Adipose tissue (tissue), 3 donors: ENCODE measurements at regions not wholly inside any gene's neighbourhood (a gene's known extent, or its start where the extent isn't known, plus 50 kb on each side); places are given as distances from the start of the nearest gene placed in this dataset.

Source experiments
- H3K27ac ChIP-seq: one replicate; pipeline ENCODE4 v1.5.1; 2013; ENCODE audit warnings: low read depth, low read length
- WGBS, 3 donors: extraction: QIAGEN DNeasy Blood & Tissue Kit; methylation state at CpG; one replicate each; pipeline ENCODE4 v1.1.7; 2013; 5-methylcytosine and 5-hydroxymethylcytosine counted together
- donor health status: healthy with polysubstance abuse.
- donor health status: Bipolar disorder and iron deficiency.
- donor health status: healthy.

DNA sequence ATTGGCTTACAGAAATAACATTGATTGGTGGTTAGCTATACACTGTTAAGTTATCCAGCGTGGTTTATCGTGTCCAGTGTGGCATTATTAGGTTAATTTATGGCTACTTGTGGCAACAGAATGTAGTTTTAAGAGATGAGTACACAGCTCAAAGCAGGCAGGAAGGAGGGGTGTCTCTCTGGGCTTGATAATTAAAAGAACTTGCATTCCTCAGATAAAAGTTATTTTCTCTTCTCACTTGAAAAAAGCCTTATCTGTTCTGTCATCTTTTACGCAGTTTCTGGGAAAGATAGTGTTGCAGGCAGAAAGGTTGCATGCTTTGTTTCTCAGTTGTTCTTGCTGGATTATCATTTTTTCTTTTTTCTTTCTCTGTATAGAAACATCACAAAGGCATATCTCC lies 154.4 kb upstream of the COL3A1 start:
- WGBS, 3 donors, result 16 to 60% (median 44%) methylated on average over 3 of the region's 3 CpGs
- no peak overlapping the region for H3K27ac ChIP-seq

DNA sequence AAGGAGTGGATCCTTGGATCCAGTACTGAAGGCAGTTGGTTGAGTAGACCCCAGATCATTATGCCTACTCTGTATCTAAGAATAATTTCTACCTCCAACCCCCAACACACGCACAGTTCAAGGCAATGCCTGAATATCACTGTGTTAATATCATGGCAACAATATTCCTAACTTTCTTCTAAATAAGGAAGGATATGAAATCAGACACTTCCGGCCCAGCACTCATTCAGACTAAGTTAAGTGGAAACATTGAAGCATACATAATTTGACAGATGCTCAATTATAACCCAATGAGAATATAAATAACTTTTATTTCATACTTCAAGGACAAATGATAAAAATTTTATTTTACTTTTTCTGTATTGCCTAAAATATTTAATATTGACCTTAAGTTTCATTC lies 153.6 kb upstream of the COL3A1 start:
- WGBS, 3 donors, result 80 to 83% (median 82%) methylated on average over 2 of the region's 2 CpGs
- H3K27ac ChIP-seq, result no peak overlapping the region

DNA sequence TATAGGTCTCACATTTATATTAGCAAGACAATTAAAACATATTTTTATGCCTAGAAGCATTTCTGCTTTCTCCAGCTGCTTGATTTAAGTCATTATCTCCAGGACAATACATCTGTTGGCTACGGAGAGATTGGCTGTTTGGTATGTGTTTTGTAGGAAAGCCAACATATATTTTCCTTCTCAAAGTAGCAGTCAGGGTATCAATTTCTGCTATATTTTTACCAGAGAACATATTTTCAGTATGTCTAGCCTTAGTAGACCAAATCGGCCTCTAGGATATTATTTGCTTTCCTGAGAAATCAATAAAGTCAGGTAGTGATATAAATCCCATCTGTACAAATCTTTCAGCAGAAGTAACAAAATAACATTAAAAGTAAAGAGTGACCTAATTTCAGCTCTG lies 150.0 kb upstream of the COL3A1 start:
- no peak overlapping the region for H3K27ac ChIP-seq
- 13 to 59% (median 45%) methylated on average over 2 of the region's 2 CpGs for WGBS, 3 donors

DNA sequence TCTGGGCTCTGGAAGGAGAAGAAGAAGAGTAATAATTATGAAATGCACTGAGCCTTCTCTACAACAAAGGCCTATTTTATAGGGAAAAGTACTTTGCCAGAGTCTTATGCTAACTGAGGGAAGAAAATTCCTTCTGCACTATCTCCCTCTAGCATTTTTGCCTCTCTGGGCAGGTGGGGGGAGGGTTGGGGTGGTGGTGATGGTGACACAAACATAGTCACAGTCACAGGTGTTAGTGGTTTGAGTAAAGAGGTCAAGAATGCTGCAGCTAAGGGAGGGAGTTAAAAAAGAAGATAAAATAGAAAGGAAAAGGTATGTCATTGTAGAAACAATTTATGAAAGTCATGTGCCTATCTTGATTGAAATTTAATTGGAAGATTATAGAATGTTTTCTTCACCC lies 140.8 kb upstream of the COL3A1 start:
- H3K27ac ChIP-seq, result no peak overlapping the region

DNA sequence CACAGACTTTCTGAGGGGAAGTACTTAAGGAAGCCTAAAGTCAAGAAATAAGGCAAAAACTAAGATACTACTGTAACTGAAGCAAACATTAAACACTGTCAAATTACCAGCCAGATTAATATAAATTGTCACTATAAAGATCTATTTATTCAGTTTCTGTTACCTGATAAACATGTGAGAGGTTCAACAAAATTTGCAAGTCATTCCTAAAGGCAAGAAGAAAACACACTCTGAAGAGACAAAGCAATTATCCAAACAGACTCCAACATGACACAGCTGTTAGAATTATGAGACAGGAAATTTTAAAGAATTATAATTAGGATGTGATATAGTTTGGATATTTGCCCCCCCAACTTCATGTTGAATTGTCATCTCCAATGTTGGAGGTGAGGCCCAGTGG lies 140.4 kb upstream of the COL3A1 start:
- H3K27ac ChIP-seq, result no peak overlapping the region

DNA sequence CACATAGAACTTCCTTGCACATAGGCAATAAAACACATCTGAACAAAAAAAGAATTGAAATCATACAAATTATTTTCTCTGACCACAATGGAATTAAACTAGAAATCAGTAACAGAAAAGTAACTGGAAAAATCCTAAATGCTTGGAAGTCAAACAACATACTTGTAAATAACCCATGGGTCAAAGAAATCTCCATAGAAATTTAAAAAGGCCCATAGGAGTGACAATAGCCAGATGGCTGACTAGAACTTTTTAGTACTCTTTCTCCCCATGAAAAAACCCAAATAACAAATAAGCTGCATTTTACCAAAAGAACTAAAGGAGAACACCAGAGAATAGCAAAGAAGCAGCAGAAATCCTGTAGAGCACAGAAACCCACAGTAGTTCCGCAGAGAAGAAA lies 139.2 kb upstream of the COL3A1 start:
- WGBS, 3 donors, result 0 to 54% (median 2%) methylated on average over 1 of the region's 1 CpG
- no peak overlapping the region for H3K27ac ChIP-seq

DNA sequence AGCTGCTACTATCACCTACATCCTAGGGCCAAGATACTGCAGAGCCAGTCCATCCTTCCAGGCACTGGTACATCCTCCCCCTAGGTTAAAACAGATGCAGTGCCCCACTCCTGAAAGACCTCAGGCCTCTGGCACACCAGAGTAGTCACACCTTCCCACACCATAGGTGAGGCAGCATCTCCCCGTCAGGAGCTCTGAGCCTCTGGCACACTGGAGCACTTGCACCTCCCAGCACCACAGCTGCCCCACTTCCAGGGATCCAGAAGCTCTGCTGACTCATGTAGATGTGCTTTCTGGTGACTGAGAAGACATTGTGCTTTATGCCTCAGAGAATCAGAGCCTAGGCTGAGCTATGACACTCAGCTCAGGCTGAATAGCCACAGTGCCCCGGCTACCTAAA lies 138.4 kb upstream of the COL3A1 start:
- WGBS, 3 donors, result 94 to 97% (median 94%) methylated on average over 2 of the region's 2 CpGs
- H3K27ac ChIP-seq, result no peak overlapping the region

DNA sequence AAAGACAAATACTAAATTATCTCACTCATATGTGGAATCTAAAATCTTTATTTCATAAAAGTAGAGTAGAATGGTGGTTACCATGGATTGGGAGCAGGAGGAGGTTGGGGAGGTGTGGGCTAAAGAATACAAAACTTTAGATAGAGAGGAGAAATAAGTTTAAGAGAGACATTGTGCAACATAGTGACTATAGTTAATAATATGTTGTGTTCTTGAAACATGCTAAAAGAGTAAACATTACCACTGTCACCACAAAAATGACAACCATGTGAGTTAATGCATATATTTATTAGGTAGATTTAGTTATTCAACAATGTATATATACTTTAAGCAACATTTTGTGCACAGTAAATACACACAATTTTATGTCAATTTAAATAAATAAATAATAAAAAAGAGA lies 128.5 kb upstream of the COL3A1 start:
- no peak overlapping the region for H3K27ac ChIP-seq

DNA sequence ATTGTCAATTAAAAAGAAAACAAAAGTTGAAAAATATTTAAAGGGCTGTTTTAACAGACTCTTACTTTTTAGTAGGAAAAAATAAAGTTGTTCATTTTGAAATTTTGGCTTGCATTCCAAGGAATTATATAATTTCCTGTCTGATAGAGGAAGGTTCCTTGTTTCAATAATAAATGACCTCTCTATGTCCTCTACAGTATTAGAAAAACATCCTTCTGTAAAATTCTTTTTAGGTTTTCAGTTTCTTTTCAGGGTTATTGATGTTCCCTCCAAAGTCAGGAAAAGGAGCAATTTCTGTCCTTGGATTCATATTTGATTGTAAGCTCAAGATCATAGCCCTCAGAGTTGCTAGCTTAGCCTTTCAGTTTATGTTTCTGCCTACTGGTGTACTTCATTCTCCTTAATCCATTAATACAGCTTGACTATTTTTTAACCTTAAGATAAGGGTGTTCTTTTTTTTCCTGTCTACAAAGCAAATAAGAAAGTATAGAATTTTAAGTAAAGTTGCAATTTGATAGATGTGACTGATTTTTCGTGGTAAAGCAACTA lies 125.2 kb upstream of the COL3A1 start:
- WGBS, 3 donors, result 0 to 28% (median 0%) methylated on average over 1 of the region's 1 CpG

DNA sequence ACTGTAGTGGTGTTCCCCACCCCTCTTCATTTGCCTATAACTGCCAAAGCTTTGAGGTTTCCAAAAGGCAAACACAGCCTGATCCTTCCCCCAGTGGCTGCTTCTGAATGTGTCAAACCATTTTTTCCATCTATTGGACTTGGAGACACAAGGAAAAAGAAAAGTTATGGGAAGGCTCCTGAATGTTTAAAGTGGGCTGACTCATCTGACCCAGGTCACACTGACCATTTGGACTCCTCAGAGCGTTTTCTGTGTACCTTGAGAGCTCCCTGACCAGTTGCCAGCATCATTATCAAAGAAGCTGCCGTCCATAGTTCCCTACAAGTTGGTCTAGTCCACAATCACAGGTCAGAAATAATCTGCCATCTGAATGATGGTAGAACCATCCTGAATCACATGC lies 123.4 kb upstream of the COL3A1 start:
- H3K27ac ChIP-seq, result no peak overlapping the region
- WGBS, 3 donors, result 50 to 79% (median 65%) methylated on average over 2 of the region's 2 CpGs

More for the DNA sequence above, 125.2 kb upstream of the COL3A1 start:
- H3K27ac ChIP-seq, result no peak overlapping the region

DNA sequence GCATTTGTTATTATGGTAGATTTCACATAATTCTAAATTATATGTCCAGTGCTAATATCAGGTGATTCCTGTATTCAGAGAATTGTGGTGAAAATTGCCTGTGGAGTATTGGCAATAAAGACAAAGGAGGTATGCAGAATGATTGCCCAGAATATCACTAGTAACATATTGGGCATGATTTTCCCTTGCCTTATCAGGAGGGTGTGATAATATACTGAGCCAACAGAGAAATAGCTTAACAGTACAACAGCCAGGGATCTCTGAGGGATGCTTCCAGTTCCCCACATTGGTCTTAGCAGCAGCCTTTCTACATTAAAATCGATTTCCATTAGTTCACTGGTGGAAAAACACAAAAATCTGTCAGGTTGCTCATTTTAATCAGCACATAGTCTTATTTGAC lies 122.9 kb upstream of the COL3A1 start:
- H3K27ac ChIP-seq, result no peak overlapping the region
- WGBS, 3 donors, result 44 to 62% (median 53%) methylated on average over 1 of the region's 1 CpG

DNA sequence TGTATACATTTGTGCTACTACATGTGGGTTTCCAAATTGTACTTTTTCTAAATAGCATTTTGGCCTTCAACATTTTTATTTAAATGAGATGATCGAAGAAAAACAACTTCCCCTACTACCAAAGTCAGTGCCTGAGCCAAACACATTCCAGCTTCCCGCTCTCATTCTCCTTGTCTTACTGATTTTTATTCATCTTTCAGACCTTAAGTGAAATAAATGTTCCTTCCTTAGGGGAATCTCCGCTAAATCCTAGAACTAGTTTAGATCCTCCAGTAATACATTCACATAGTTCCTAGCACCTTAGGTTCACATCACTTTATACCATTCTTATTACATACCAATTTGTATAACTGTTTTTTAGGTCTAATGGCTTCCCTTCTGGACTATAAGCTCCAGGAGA lies 122.3 kb upstream of the COL3A1 start:
- WGBS, 3 donors, result 83 to 93% (median 93%) methylated on average over 3 of the region's 3 CpGs
- H3K27ac ChIP-seq, result no peak overlapping the region

DNA sequence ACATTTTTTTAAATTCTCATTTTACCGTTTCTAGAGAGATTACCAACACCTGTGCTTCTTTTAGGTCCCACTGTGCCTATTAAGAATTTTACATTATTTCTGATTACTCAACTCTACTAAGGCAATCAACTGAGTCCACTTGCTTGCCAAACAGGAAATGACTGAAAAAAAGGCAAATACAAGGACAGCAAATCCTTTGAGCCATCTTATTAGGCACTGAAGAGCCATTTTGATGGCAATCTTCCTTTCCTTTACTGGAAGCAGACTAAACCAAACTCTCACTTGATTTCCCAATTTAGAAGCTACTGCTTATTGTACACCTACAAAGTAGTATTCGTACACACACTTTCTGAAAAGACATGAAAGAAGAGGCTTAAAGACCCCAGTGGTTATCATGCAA lies 121.4 kb upstream of the COL3A1 start:
- 72 to 76% (median 74%) methylated on average over 2 of the region's 2 CpGs for WGBS, 3 donors
- H3K27ac ChIP-seq, result no peak overlapping the region

DNA sequence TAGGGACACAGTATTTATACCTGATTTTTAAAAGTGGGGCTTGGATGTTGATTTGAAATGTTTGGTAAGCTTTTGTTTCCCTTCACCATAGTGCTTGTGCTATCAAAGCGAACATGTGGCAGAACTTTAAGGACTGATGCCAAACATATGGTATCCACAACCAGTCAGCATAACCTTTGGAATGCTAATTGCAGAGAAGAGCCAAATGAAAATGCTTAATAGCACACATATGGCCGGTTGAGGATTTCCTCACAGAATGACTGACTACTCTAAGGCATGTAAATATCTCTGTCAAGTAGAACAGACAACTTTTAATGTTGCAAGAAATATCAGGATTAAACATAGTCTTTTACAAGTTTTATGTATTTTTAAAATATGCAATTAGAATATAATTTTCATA lies 120.9 kb upstream of the COL3A1 start:
- H3K27ac ChIP-seq, result no peak overlapping the region
- 45 to 80% (median 61%) methylated on average over 2 of the region's 2 CpGs for whole genome bisulfite sequencing, 3 donors

DNA sequence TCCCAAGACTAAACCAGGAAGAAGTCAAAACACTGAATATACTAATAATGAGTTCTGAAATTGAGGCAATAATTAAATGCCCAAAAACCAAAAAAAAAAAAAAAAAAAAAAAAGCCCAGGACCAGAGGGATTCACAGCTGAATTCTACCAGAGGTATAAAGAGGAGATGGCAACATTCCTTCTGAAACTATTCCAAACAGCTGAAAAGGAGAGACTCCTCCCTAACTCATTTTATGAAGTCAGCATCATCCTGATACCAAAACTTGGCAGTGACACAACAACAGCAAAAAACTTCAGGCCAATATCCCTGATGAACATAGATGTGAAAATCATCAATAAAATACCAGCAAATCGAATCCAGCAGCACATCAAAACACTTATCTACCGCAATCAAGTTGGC lies 108.5 kb upstream of the COL3A1 start:
- WGBS, 3 donors, result 68 to 75% (median 72%) methylated on average over 2 of the region's 2 CpGs
- H3K27ac ChIP-seq, result no peak overlapping the region

DNA sequence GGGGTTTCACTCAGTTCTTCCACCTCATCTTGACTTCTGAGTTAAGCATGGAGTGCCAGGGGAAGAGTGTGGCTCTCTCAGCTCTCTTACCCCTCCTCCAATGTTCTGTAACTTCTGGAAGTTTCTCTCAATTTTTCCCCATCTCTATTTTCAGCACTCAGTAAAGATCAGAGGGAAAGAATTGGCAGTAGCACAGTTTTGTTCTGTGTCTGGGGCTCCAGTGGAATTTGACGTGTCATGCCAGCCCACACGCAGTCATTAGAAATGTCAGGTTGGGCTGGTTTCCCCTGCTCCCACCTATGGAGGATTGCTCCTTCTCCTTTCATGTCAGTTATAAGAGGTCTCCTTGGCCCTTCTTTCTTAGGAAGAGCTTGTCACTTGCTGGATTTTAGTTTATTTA lies 104.6 kb upstream of the COL3A1 start:
- no peak overlapping the region for H3K27ac ChIP-seq
- 55 to 66% (median 56%) methylated on average over 2 of the region's 2 CpGs for WGBS, 3 donors

DNA sequence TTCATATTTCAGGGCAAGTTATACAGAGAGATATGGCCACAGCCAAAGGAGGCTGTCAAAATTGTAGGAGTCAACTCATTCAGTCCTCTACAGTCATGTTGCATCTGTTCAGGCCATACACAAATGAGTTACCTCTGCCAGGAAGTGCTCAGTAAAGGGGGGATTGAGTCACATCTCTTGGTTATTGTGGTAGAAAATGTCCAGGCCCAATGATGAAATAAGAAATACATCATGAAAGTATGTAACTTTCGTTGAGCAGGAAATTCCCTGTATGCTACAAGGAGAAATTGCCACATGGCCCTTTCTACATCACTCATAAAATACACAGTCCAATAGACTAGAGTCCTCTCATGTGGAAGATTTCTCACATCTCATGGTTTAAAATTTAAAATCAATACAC lies 103.9 kb upstream of the COL3A1 start:
- WGBS, 3 donors, result 48 to 84% (median 61%) methylated on average over 1 of the region's 1 CpG

DNA sequence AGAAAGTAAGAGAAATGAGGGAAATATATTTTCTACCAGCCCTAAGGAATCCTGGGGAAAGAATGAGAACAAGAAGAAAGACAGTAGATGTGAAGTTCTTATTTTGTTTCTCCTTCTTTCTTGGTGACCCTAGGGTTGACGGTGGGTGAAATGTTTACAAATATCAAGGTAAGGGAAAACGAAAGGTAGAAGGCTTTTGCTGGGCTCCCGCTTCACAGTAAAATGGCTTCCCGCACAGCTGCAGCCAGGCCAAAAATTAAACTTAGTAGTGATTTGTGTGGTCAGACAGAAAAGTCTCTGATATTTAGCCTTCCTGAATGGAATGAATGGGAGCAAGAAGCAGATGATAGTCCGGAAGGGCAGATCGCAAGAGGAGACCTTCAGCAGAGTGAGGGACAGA lies 99.1 kb upstream of the COL3A1 start:
- no peak overlapping the region for H3K27ac ChIP-seq
- WGBS, 3 donors, result 91 to 95% (median 93%) methylated on average over 6 of the region's 6 CpGs

More for the DNA sequence above, 103.9 kb upstream of the COL3A1 start:
- no peak overlapping the region for H3K27ac ChIP-seq

DNA sequence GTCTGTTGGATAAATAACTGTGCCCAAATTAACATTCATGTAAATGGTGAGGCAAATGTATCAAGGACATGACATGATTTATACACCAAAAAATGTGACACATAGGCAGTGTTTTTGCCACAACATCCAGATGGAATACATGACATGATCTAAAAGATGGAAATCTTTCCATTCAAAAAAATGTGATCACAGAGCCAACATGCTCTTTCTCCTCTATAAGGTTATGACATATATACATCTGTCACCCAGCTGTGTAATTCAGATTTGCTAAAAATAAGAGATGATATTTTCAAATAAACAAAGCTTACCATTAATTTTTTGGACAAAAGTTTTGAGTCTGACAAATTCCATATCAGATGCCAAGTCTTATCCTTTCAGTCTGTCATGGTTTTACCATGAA lies 95.5 kb upstream of the COL3A1 start:
- no peak overlapping the region for H3K27ac ChIP-seq

DNA sequence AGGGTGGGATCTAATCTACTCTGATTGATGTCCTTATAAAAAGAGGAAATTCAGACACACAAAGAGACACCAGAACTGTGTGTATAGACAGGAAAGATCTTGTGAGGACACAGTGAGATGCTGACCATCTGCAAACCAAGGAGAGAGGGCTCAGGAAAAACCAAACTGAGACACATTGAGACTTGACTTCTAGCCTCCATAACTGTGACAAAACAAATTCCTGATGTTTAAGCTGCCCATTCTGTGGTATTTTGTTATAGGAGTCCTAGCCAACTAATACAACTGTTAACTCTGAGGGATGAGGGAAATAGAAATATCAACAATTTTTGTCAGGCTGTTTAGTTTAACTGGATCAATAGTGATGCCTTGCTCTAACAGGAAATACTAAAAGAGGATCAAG lies 93.4 kb upstream of the COL3A1 start:
- H3K27ac ChIP-seq, result no peak overlapping the region

DNA sequence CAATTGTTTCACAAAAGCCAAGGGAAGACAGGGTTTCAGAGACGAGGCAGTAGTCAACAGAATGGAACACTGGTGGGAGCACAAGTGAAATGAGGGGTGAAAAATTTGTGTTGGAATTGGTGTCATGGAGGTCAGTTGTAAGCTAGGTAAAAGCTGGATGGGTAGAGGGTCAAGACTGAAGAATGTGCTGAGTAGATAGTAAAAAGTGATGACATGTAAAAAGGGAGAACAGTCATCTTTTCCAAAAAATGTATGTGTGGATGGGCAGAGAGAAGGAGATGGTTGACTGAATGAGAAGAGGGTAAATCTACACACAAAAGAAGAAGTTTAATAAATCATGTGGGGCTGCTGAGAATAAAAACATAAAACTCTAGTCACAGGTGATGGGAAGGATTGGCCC lies 92.7 kb upstream of the COL3A1 start:
- WGBS, 3 donors, result 76 to 84% (median 80%) methylated on average over 1 of the region's 1 CpG

More for the DNA sequence above, 92.7 kb upstream of the COL3A1 start:
- no peak overlapping the region for H3K27ac ChIP-seq
